SK-N-SH (cell line): ENCODE measurements at regions not wholly inside any gene's neighbourhood (a gene's known extent, or its start where the extent isn't known, plus 50 kb on each side); places are given as distances from the start of the nearest gene placed in this dataset.

Experiments
- CTCF ChIA-PET: fragments of 300-600, 350-600 bp; formaldehyde crosslinking; extraction: SDS; loops from one replicate; lab custom pipeline; 2021; lab: Yijun Ruan, JAX
- POLR2A ChIA-PET: fragments of 350-600 bp; sonication (Branson Sonifier 250); formaldehyde crosslinking; extraction: SDS; loops from one replicate; lab custom pipeline; 2020; ENCODE audit warnings: antibody characterized with exemption, inconsistent platforms; lab: Yijun Ruan, JAX
- DNase-seq: peaks from one replicate; pipeline ENCODE4 v3.0.0; 2012
- H2AFZ ChIP-seq: fragments of 200-600 bp; sonication (generic); 2 replicates; pipeline ENCODE4 v1.8.1; 2016; ENCODE audit warnings: antibody characterized with exemption, mild to moderate bottlenecking, low read depth
- H3F3A ChIP-seq: fragments of 200-600 bp; sonication (generic); replicated peaks from 2 replicates; pipeline ENCODE3; 2016; ENCODE audit warnings: antibody characterized with exemption, mild to moderate bottlenecking; ENCODE audit not compliant: insufficient read depth
- H3K27ac ChIP-seq, 2 experiments: fragments of 200-500 bp in 1 of 2; fragments of 200-600 bp in 1 of 2; sonication (Bioruptor generic) in 1 of 2; sonication (generic), shearing (Covaris generic) in 1 of 2; 2 replicates each; pipeline versions ENCODE4 v1.5.1 to v1.6.1; 2014 to 2016; ENCODE audit warnings: low read depth in 2 of 2, inconsistent platforms in 1 of 2, low read length in 1 of 2, mild to moderate bottlenecking in 1 of 2, mixed read lengths in 1 of 2
- H3K27me3 ChIP-seq: fragments of 200-600 bp; sonication (generic), shearing (Covaris generic); 2 replicates; pipeline ENCODE4 v1.6.1; 2016; ENCODE audit warnings: mixed run types; ENCODE audit not compliant: insufficient read depth
- H3K36me3 ChIP-seq, 2 experiments: fragments of 200-500 bp in 1 of 2; fragments of 200-600 bp in 1 of 2; sonication (Bioruptor generic) in 1 of 2; sonication (generic) in 1 of 2; replicated peaks in 1 of 2; 2 replicates each; pipeline versions ENCODE3 to v1.5.1; 2014 to 2016; ENCODE audit warnings: low read length in 1 of 2, mild to moderate bottlenecking in 1 of 2; ENCODE audit not compliant: insufficient read depth in 2 of 2, control insufficient read depth in 1 of 2
- H3K4me1 ChIP-seq, 2 experiments: fragments of 200-500 bp in 1 of 2; fragments of 200-600 bp in 1 of 2; sonication (Bioruptor generic) in 1 of 2; sonication (generic), shearing (Covaris generic) in 1 of 2; 2 replicates each; pipeline versions ENCODE4 v1.5.1 to v1.6.1; 2014 to 2016; ENCODE audit warnings: low read depth in 1 of 2, low read length in 1 of 2, mixed run types in 1 of 2; ENCODE audit not compliant: insufficient read depth in 2 of 2, control insufficient read depth in 1 of 2
- H3K4me2 ChIP-seq: fragments of 200-600 bp; sonication (generic), shearing (Covaris generic); 2 replicates; pipeline ENCODE4 v1.6.1; 2017; ENCODE audit warnings: mixed run types
- H3K4me3 ChIP-seq, 2 experiments: fragments of 200-500 bp in 1 of 2; fragments of 200-600 bp in 1 of 2; sonication (Bioruptor generic) in 1 of 2; sonication (generic), shearing (Covaris generic) in 1 of 2; 2 replicates each; pipeline versions ENCODE4 v1.5.1 to v1.8.1; 2014 to 2016; ENCODE audit warnings: low read depth in 2 of 2, inconsistent platforms in 1 of 2, low read length in 1 of 2, mild to moderate bottlenecking in 1 of 2, mixed read lengths in 1 of 2, moderate library complexity in 1 of 2
- H3K79me2 ChIP-seq: fragments of 200-600 bp; sonication (generic); 2 replicates; pipeline ENCODE4 v1.8.1; 2017; ENCODE audit warnings: mild to moderate bottlenecking; ENCODE audit not compliant: insufficient read depth
- H3K9ac ChIP-seq: fragments of 200-600 bp; sonication (generic); 2 replicates; pipeline ENCODE4 v1.6.1; 2017; ENCODE audit warnings: mixed run types
- H3K9me2 ChIP-seq: fragments of 200-600 bp; sonication (generic); 2 replicates; pipeline ENCODE4 v1.6.1; 2017; ENCODE audit warnings: mixed run types
- H3K9me3 ChIP-seq: fragments of 200-600 bp; sonication (generic); 2 replicates; pipeline ENCODE4 v1.6.1; 2017; ENCODE audit warnings: mixed run types, mild to moderate bottlenecking, moderate library complexity
- H4K20me1 ChIP-seq: fragments of 200-600 bp; sonication (generic); 2 replicates; pipeline ENCODE4 v1.6.1; 2017; ENCODE audit warnings: mild to moderate bottlenecking, mixed run types; ENCODE audit not compliant: insufficient read depth
- CHD2 ChIP-seq: fragments of 150-350 bp; IDR thresholded peaks from 2 replicates; pipeline ENCODE4 v1.6.1; 2018; ENCODE audit warnings: low read length; ENCODE audit not compliant: partially characterized antibody
- EP300 ChIP-seq, 2 experiments: IDR thresholded peaks; 2 replicates each; pipeline versions ENCODE4 v1.4.0 to v1.6.1; 2012; ENCODE audit warnings: borderline replicate concordance in 1 of 2, low read depth in 1 of 2, low read length in 1 of 2
- FOSL2 ChIP-seq: IDR thresholded peaks from 2 replicates; pipeline ENCODE4 v1.4.0; 2012; ENCODE audit warnings: low read depth, mild to moderate bottlenecking, moderate library complexity, borderline replicate concordance
- FOXJ3 ChIP-seq: sonication (generic); formaldehyde crosslinking; IDR thresholded peaks from 2 replicates; pipeline ENCODE4 v1.5.1; 2020; ENCODE audit warnings: mild to moderate bottlenecking, missing genetic modification reagents
- FOXM1 ChIP-seq: IDR thresholded peaks from 2 replicates; pipeline ENCODE4 v1.4.0; 2012; ENCODE audit warnings: low read depth, mild to moderate bottlenecking
- GABPA ChIP-seq: IDR thresholded peaks from 2 replicates; pipeline ENCODE4 v1.4.0; 2012; ENCODE audit warnings: low read depth, mild to moderate bottlenecking
- IRF3 ChIP-seq: fragments of 150-350 bp; IDR thresholded peaks from 2 replicates; pipeline ENCODE4 v1.6.1; 2016; ENCODE audit warnings: mild to moderate bottlenecking, low read depth, low read length
- JUND ChIP-seq: IDR thresholded peaks from 2 replicates; pipeline ENCODE4 v1.4.0; 2012
- MEF2A ChIP-seq: IDR thresholded peaks from 2 replicates; pipeline ENCODE4 v1.4.0; 2012; ENCODE audit warnings: low read depth, borderline replicate concordance
- MXI1 ChIP-seq: IDR thresholded peaks from 2 replicates; pipeline ENCODE4 v1.6.1; 2012; ENCODE audit warnings: mild to moderate bottlenecking, low read depth, low read length, improper control_type of control experiment
- NRF1 ChIP-seq: IDR thresholded peaks from 2 replicates; pipeline ENCODE4 v1.6.1; 2012; ENCODE audit warnings: low read depth, mild to moderate bottlenecking, low read length
- RAD21 ChIP-seq: IDR thresholded peaks from 2 replicates; pipeline ENCODE4 v1.6.1; 2012; ENCODE audit warnings: mild to moderate bottlenecking, low read length
- RFX5 ChIP-seq: IDR thresholded peaks from 2 replicates; pipeline ENCODE4 v1.6.1; 2012; ENCODE audit warnings: mild to moderate bottlenecking, improper control_type of control experiment, low read length
- RXRA ChIP-seq: IDR thresholded peaks from 2 replicates; pipeline ENCODE4 v1.4.0; 2012; ENCODE audit warnings: low read depth, mild to moderate bottlenecking, borderline replicate concordance
- SIN3A ChIP-seq: IDR thresholded peaks from 2 replicates; pipeline ENCODE4 v1.6.1; 2012; ENCODE audit warnings: low read depth, mild to moderate bottlenecking, low read length, moderate library complexity, borderline replicate concordance
- TCF12 ChIP-seq: IDR thresholded peaks from 2 replicates; pipeline ENCODE4 v1.4.0; 2012
- WGBS: methylation state at CpG from one replicate; pipeline ENCODE4 v1.1.6; 2017; ENCODE audit warnings: low lambda C conversion rate; 5-methylcytosine and 5-hydroxymethylcytosine counted together
- TF ChIP-seq, protein P1 (sequence below): IDR thresholded peaks from 2 replicates; pipeline ENCODE4 v1.4.0; 2012; ENCODE audit warnings: low read depth
- TF ChIP-seq, protein P2 (sequence below): fragments of 200-600 bp; sonication (generic); IDR thresholded peaks from 2 replicates; pipeline ENCODE4 v1.6.1; 2017; ENCODE audit warnings: antibody characterized with exemption, mild to moderate bottlenecking, moderate library complexity

DNA sequence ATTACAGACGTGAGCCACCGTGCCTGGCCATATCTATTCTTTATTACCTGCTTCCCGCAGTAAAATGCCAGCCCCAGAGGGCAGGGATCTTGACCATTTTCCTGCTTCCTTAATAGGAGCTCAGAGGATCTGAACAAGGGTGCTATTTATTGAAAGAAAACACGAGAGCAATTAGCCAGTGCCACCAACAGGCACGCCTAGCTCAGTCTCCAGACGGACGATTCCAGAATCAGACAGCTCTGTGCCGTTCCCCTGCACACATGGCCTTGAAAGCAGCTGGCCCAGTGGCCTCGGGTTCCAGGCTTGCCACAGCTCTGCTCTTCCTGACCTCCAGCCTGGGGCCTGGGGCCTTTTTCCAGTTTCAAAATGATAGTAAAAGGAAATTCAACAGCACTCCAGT, 135.2 kb upstream of the RFLNA start:
- no peaks in the 10 kb centered on the region for H3K9me2 ChIP-seq
- TF ChIP-seq JUND, result no peak
- TF ChIP-seq FOXJ3, result no peak
- TF ChIP-seq SIN3A, result no peak
- no peak for TF ChIP-seq IRF3
- no peak for TF ChIP-seq NRF1
- TF ChIP-seq RXRA, result no peak
- no peak for TF ChIP-seq MEF2A
- TF ChIP-seq, protein P1, sequence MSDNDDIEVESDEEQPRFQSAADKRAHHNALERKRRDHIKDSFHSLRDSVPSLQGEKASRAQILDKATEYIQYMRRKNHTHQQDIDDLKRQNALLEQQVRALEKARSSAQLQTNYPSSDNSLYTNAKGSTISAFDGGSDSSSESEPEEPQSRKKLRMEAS, result no peak
- no peak for TF ChIP-seq FOXM1
- TF ChIP-seq CHD2, result no peak
- no peak for TF ChIP-seq RFX5
- TF ChIP-seq, protein P2, sequence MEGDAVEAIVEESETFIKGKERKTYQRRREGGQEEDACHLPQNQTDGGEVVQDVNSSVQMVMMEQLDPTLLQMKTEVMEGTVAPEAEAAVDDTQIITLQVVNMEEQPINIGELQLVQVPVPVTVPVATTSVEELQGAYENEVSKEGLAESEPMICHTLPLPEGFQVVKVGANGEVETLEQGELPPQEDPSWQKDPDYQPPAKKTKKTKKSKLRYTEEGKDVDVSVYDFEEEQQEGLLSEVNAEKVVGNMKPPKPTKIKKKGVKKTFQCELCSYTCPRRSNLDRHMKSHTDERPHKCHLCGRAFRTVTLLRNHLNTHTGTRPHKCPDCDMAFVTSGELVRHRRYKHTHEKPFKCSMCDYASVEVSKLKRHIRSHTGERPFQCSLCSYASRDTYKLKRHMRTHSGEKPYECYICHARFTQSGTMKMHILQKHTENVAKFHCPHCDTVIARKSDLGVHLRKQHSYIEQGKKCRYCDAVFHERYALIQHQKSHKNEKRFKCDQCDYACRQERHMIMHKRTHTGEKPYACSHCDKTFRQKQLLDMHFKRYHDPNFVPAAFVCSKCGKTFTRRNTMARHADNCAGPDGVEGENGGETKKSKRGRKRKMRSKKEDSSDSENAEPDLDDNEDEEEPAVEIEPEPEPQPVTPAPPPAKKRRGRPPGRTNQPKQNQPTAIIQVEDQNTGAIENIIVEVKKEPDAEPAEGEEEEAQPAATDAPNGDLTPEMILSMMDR, result no peak
- TF ChIP-seq TCF12, result no peak
- TF ChIP-seq RAD21, result no peak
- no peak for TF ChIP-seq GABPA
- TF ChIP-seq MXI1, result no peak
- TF ChIP-seq FOSL2, result no peak
- no peak for TF ChIP-seq EP300 (IDR thresholded peaks at IDR 0.05; ENCODE audit: borderline replicate concordance in 1 of 2, low read depth in 1 of 2, low read length in 1 of 2)
- TF ChIP-seq, all 33 proteins: peak for 0
- peak; percentile 42 for DNase-seq
- CTCF ChIA-PET, result interaction anchor here (1.2 kb wide), 1 partner anchor 123 kb away, joined by 3 read pairs; no protein-coding TSS in a partner anchor
- Histone ChIP-seq H3K9me3 (no peaks in the 10 kb centered on the region), H3K4me3 (no peak overlapping the region), H2AFZ (no peak overlapping the region), H3K4me1 (no peaks in the 10 kb centered on the region; a peak in 1 of 4 replicates), H3K4me2 (no peak overlapping the region), H4K20me1 (no peaks in the 10 kb centered on the region), H3K27ac (no peak overlapping the region), H3K27me3 (no peaks in the 10 kb centered on the region; the same call in 1 of the 2 replicates), H3K36me3 (no peaks in the 10 kb centered on the region), H3K79me2 (no peaks in the 10 kb centered on the region), H3K9ac (no peak overlapping the region), H3F3A (no peaks in the 10 kb centered on the region)
- 48% methylated on average over 9 of the region's 9 CpGs for WGBS
- POLR2A ChIA-PET, result no interaction called here
